GM10266 (cell line): ENCODE measurements at regions not wholly inside any gene's neighbourhood (a gene's known extent, or its start where the extent isn't known, plus 50 kb on each side); places are given as distances from the start of the nearest gene placed in this dataset.

Source experiments
- DNase-seq: peaks from one replicate; pipeline ENCODE4 v3.0.0; 2012; ENCODE audit errors: extremely low spot score
- TF ChIP-seq, protein P1 (sequence below): IDR thresholded peaks from 2 replicates; pipeline ENCODE4 v1.5.1; 2012; ENCODE audit warnings: mild to moderate bottlenecking, low read depth; ENCODE audit not compliant: control insufficient read depth, insufficient read depth; ENCODE audit errors: missing control alignments

DNA sequence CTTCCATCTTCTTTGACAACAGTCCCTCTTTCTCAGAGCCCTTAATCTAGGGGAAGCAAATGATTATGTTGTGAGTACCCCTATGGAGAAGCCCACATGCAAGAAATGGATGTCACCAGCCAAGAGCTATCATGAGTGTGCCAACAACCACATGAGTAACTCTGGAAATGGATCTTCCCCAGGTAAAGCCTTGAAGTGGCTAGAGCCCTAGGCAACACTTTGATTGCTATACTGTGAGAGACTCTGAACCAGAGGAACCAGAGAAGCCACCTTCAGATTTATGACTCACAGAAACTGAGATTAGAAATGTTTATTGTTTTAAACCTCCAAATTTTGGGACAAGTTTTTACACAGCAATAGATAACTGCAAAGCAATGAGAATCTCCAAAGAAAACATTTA, 60.9 kb upstream of the COL1A2 start:
- DNase-seq: no peak

DNA sequence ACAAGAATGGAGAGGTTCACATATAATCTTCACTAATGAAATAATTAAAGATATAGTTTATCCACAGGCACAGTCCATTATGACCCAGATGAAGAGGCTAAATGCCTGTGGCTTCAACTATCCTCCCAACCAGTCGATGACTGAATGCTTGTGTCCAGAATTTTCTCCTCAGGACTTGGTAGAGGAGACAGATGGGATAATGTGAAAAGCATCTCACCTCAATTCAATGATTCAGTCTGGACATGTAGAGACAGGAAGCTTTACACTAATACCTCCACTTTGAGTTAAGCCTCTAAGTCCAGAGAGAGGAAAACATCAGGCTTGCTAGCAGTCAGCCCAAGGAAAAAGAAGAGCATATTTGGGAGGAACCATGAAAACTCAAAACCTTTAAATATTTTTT, 59.1 kb upstream of the COL1A2 start:
- TF ChIP-seq, protein P1, sequence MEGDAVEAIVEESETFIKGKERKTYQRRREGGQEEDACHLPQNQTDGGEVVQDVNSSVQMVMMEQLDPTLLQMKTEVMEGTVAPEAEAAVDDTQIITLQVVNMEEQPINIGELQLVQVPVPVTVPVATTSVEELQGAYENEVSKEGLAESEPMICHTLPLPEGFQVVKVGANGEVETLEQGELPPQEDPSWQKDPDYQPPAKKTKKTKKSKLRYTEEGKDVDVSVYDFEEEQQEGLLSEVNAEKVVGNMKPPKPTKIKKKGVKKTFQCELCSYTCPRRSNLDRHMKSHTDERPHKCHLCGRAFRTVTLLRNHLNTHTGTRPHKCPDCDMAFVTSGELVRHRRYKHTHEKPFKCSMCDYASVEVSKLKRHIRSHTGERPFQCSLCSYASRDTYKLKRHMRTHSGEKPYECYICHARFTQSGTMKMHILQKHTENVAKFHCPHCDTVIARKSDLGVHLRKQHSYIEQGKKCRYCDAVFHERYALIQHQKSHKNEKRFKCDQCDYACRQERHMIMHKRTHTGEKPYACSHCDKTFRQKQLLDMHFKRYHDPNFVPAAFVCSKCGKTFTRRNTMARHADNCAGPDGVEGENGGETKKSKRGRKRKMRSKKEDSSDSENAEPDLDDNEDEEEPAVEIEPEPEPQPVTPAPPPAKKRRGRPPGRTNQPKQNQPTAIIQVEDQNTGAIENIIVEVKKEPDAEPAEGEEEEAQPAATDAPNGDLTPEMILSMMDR: no peak
- no peak for DNase-seq

More for the DNA sequence above, 60.9 kb upstream of the COL1A2 start:
- TF ChIP-seq, protein P1: no peak

DNA sequence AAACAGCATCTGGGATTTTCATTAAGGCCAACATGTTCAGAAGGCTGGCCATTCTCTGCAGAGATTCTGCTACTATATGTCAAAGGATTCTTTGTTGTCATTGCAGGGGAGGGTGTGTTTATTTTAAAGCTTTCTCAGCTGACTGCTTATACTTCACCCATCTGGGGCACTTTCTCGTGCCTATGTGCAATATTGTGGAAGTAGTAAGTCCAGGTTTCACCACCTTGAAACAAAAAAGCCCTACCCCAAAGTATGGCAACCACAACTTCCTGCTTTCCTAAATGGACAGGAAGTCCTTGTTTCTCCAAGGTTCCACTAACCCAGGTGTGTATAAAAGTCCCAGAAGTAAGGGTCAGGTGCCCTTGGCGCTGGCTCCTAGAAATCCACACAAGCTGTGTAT, 58.7 kb upstream of the COL1A2 start:
- TF ChIP-seq, protein P1: no peak
- no peak for DNase-seq

DNA sequence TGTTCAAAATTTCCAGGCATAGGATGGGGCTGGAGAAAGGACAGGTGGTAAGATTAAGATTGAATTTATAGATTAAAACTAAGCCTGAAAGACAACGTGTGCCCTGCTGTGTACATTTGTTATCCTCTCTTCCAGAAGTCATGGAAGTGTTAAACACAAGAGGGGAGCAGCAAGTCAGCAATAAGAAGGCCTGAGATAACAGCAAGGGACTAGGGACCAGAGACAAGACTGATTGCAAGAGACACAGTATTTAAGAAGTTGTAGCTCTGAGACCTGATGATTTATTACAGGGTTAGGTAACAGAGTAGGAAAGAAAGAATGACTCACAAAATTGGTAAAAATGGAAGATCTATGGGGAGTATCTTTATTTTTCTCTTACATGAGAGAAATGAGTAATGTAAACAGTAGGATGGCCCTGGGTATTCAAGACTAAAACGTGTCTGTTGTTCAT, 55.7 kb upstream of the COL1A2 start:
- no peak for DNase-seq
- TF ChIP-seq, protein P1: no peak

DNA sequence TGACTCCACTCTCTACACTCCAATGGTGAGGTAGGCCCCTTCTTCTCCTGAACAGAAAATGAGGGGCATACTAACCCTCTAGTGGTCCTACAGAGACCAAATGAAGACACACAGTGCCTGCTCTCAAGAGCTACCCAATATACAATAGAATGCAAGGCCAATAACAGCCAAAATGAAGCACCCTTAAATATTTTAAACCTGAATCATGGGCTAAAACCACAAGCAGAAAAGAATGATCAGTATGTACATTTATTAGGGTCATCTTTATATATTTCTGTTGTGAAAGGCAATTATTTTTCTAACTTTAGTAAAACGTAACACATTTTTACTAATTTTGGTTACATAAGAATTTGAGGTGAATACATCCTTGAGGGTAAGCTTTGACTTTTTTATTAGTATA, 49.9 kb upstream of the COL1A2 start:
- TF ChIP-seq, protein P1: no peak
- DNase-seq: no peak
